Transverse colon (tissue), 4 donors: ENCODE measurements at regions not wholly inside any gene's neighbourhood (a gene's known extent, or its start where the extent isn't known, plus 50 kb on each side); places are given as distances from the start of the nearest gene placed in this dataset.
"Not testable (repeated sequence)": the region's sequence is repeated elsewhere in the genome, so short reads cannot be mapped to it uniquely, and the experiment has no call there.

ENCODE experiments used
- EP300 ChIP-seq: sonication (generic); formaldehyde crosslinking; IDR thresholded peaks from one replicate; pipeline ENCODE4 v1.6.1; 2017; ENCODE audit warnings: antibody characterized with exemption, low read depth
- POLR2A ChIP-seq: fragments of 450-650 bp; IDR thresholded peaks from one replicate; pipeline ENCODE4 v1.6.1; 2016; ENCODE audit warnings: antibody characterized with exemption, mild to moderate bottlenecking, moderate library complexity
- POLR2AphosphoS5 ChIP-seq, 3 donors: sonication (generic); formaldehyde crosslinking; IDR thresholded peaks; one replicate each; pipeline ENCODE4 v1.6.1; 2016; ENCODE audit warnings: antibody characterized with exemption in 3 of 3
- TF ChIP-seq, protein P1 (sequence below), 5 experiments: fragments of 200-600 bp in 3 of 5; fragments of 450-650 bp in 2 of 5; sonication (generic) in 3 of 5; IDR thresholded peaks; 1 replicate in 2 of 5; 2 replicates in 3 of 5; pipeline ENCODE4 v1.5.1; 2016 to 2017; ENCODE audit warnings: antibody characterized with exemption in 5 of 5, inconsistent platforms in 3 of 5, mild to moderate bottlenecking in 2 of 5, moderate library complexity in 1 of 5

DNA sequence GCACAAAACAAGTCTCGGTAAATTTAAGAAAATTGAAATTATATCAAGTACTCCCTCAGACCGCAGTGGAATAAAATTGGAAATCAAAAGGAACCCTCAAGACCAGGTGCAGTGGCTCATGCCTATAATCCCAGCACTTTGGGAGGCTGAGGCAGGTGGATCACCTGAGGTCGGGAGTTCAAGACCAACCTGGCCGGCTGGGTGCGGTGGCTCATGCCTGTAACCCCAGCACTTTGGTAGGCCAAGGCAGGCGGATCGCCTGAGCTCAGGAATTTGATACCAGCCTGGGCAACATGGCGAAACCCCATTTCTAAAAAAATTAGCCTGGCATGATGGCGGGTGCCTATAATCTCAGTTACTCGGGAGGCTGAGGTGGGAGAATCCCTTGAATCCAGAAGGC is 135.7 kb upstream of the RAG2 start:
- TF ChIP-seq, protein P1, sequence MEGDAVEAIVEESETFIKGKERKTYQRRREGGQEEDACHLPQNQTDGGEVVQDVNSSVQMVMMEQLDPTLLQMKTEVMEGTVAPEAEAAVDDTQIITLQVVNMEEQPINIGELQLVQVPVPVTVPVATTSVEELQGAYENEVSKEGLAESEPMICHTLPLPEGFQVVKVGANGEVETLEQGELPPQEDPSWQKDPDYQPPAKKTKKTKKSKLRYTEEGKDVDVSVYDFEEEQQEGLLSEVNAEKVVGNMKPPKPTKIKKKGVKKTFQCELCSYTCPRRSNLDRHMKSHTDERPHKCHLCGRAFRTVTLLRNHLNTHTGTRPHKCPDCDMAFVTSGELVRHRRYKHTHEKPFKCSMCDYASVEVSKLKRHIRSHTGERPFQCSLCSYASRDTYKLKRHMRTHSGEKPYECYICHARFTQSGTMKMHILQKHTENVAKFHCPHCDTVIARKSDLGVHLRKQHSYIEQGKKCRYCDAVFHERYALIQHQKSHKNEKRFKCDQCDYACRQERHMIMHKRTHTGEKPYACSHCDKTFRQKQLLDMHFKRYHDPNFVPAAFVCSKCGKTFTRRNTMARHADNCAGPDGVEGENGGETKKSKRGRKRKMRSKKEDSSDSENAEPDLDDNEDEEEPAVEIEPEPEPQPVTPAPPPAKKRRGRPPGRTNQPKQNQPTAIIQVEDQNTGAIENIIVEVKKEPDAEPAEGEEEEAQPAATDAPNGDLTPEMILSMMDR (IDR thresholded peaks at IDR 0.05): not testable (repeated sequence)
- TF ChIP-seq POLR2AphosphoS5 (IDR thresholded peaks at IDR 0.05); EP300; POLR2A: not testable (repeated sequence)
